HG03432 (cell line): ENCODE measurements at regions not wholly inside any gene's neighbourhood (a gene's known extent, or its start where the extent isn't known, plus 50 kb on each side); places are given as distances from the start of the nearest gene placed in this dataset.
"Not testable (repeated sequence)": the region's sequence is repeated elsewhere in the genome, so short reads cannot be mapped to it uniquely, and the experiment has no call there.

Source experiments
- ATAC-seq: cut with Tn5 transposase; IDR thresholded peaks from one replicate; pipeline ENCODE4 v1.9.1; 2021; ENCODE audit warnings: mild to moderate bottlenecking, moderate library complexity; ENCODE audit not compliant: unreplicated experiment

GRCh38 chr18:78477840-78478239 is 501.8 kb upstream of the SALL3 start:
- ATAC-seq: no peak

- no peak for ATAC-seq
Measured at GRCh38 chr18:78479443-78479842, 500.2 kb upstream of the SALL3 start.

- ATAC-seq: no peak
Measured at GRCh38 chr18:78480262-78481054, 499.2 kb upstream of the SALL3 start.

GRCh38 chr18:78482378-78482777 is 497.2 kb upstream of the SALL3 start:
- ATAC-seq: no peak

- ATAC-seq: no peak
Measured at GRCh38 chr18:78487649-78488048, 492.0 kb upstream of the SALL3 start.

- no peak for ATAC-seq
Measured at GRCh38 chr18:78492064-78492812, 487.4 kb upstream of the SALL3 start.

GRCh38 chr18:78492813-78493371 is 486.7 kb upstream of the SALL3 start:
- no peak for ATAC-seq

GRCh38 chr18:78493490-78493889 is 486.1 kb upstream of the SALL3 start:
- not testable (repeated sequence) for ATAC-seq

GRCh38 chr18:78494204-78495085 is 485.2 kb upstream of the SALL3 start:
- no peak for ATAC-seq

- ATAC-seq: no peak
Measured at GRCh38 chr18:78495550-78495949, 484.1 kb upstream of the SALL3 start.

GRCh38 chr18:78496079-78496478 is 483.5 kb upstream of the SALL3 start:
- ATAC-seq: no peak

- no peak for ATAC-seq
Measured at GRCh38 chr18:78497641-78498040, 482.0 kb upstream of the SALL3 start.

GRCh38 chr18:78499586-78499985 is 480.0 kb upstream of the SALL3 start:
- no peak for ATAC-seq

GRCh38 chr18:78501251-78501650 is 478.4 kb upstream of the SALL3 start:
- no peak for ATAC-seq

- no peak for ATAC-seq
Measured at GRCh38 chr18:78503129-78503528, 476.5 kb upstream of the SALL3 start.

GRCh38 chr18:78505851-78506461 is 473.7 kb upstream of the SALL3 start:
- ATAC-seq: no peak

GRCh38 chr18:78507217-78507616 is 472.4 kb upstream of the SALL3 start:
- no peak for ATAC-seq

- ATAC-seq: not testable (repeated sequence)
Measured at GRCh38 chr18:78508228-78508824, 471.3 kb upstream of the SALL3 start.

GRCh38 chr18:78510091-78510490 is 469.5 kb upstream of the SALL3 start:
- ATAC-seq: no peak

- no peak for ATAC-seq
Measured at GRCh38 chr18:78510636-78511035, 469.0 kb upstream of the SALL3 start.
